ENCODE measurements at regions not wholly inside any gene's neighbourhood (a gene's known extent, or its start where the extent isn't known, plus 50 kb on each side); places are given as distances from the start of the nearest gene placed in this dataset.

DNA sequence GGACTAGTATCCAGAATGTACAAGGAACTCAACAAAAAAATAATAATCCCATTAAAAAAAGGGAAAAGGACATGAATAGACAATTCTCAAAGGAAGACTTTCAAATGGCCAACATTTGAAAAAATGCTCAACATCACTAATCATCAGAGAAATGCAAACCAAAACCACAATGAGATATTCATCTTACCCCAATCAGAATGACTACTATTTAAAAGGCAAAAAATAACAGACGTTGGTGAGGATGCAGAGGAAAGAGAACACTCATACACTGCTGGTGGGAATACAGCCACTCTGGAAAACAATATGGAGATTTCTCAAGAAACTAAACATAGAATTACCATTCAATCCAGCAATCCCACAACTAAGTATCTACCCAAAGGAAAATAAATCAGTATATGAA is 133.1 kb downstream of the KDR start:
- TF ChIP-seq, protein P1, sequence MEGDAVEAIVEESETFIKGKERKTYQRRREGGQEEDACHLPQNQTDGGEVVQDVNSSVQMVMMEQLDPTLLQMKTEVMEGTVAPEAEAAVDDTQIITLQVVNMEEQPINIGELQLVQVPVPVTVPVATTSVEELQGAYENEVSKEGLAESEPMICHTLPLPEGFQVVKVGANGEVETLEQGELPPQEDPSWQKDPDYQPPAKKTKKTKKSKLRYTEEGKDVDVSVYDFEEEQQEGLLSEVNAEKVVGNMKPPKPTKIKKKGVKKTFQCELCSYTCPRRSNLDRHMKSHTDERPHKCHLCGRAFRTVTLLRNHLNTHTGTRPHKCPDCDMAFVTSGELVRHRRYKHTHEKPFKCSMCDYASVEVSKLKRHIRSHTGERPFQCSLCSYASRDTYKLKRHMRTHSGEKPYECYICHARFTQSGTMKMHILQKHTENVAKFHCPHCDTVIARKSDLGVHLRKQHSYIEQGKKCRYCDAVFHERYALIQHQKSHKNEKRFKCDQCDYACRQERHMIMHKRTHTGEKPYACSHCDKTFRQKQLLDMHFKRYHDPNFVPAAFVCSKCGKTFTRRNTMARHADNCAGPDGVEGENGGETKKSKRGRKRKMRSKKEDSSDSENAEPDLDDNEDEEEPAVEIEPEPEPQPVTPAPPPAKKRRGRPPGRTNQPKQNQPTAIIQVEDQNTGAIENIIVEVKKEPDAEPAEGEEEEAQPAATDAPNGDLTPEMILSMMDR (IDR thresholded peaks at IDR 0.05): no peak
- peaks cover under 1% of the 10 kb centered on the region for H3K9me3 ChIP-seq (ENCODE audit: control insufficient read depth, insufficient read depth, low read length)
- H3K4me3 ChIP-seq (ENCODE audit: low read length): no peak overlapping the region
- no peaks in the 10 kb centered on the region for H3K4me1 Mint-ChIP-seq
- intact Hi-C loops (cut with micrococcal nuclease): no loop called here
- DNase-seq (no peak), ATAC-seq (no peak)
- H3K9me3 Mint-ChIP-seq: peaks cover 8 to 15% of the 10 kb centered on the region in 2 donors
- peaks cover 5 to 30% of the 10 kb centered on the region in 2 donors for H3K27me3 Mint-ChIP-seq (ENCODE audit: low read depth in 2 of 2)
- H3K36me3 Mint-ChIP-seq: peaks cover 23% of the 10 kb centered on the region
- H3K27ac Mint-ChIP-seq: no peak overlapping the region
- H3K27me3 ChIP-seq (ENCODE audit: control insufficient read depth, insufficient read depth, low read length): no peaks in the 10 kb centered on the region
- WGBS (ENCODE audit: insufficient coverage): no CpG with 5 or more reads among the region's 1 CpG
- H3K4me3 Mint-ChIP-seq: no peak overlapping the region
- H3K36me3 ChIP-seq (ENCODE audit: control insufficient read depth, insufficient read depth, low read length): no peaks in the 10 kb centered on the region
- no peaks in the 10 kb centered on the region for H3K4me1 ChIP-seq (ENCODE audit: control insufficient read depth, insufficient read depth, low read length)
- no peak overlapping the region for H3K27ac ChIP-seq (ENCODE audit: low read length)

DNA sequence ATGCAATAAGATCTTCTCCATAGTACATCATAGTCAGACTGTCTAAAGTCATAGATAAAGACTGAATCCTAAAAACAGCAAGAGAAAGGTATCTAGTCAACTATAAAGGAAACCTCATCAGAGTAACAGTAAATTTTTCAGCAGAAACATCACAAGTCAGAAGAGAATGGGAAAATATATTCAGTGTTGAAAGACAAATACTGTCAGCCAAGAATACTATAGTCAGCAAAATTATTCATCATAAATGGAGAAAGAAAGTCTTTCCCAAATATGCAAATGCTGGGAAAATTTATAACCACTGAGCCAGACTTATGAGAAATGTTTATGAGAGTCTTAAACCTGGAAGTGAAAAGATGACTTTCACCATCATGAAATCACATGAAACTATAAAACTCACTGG is 136.7 kb downstream of the KDR start:
- Histone ChIP-seq H3K9me3 (ENCODE audit: control insufficient read depth, insufficient read depth, low read length) (peaks cover 4% of the 10 kb centered on the region), H3K27me3 (ENCODE audit: control insufficient read depth, insufficient read depth, low read length) (no peaks in the 10 kb centered on the region), H3K27ac (ENCODE audit: low read length) (no peak overlapping the region), H3K36me3 (ENCODE audit: control insufficient read depth, insufficient read depth, low read length) (no peaks in the 10 kb centered on the region), H3K4me3 (ENCODE audit: low read length) (no peak overlapping the region), H3K4me1 (ENCODE audit: control insufficient read depth, insufficient read depth, low read length) (no peaks in the 10 kb centered on the region)
- H3K4me3 Mint-ChIP-seq: no peak overlapping the region
- peaks cover 11 to 30% of the 10 kb centered on the region in 2 donors for H3K27me3 Mint-ChIP-seq (ENCODE audit: low read depth in 2 of 2)
- TF ChIP-seq, protein P1 (IDR thresholded peaks at IDR 0.05): no peak
- no peak for ATAC-seq
- no peak for DNase-seq
- peaks cover 25% of the 10 kb centered on the region for H3K36me3 Mint-ChIP-seq
- H3K9me3 Mint-ChIP-seq: peaks cover 13 to 15% of the 10 kb centered on the region in 2 donors
- H3K27ac Mint-ChIP-seq: no peak overlapping the region
- intact Hi-C loops (cut with micrococcal nuclease): no loop called here
- no peaks in the 10 kb centered on the region for H3K4me1 Mint-ChIP-seq

DNA sequence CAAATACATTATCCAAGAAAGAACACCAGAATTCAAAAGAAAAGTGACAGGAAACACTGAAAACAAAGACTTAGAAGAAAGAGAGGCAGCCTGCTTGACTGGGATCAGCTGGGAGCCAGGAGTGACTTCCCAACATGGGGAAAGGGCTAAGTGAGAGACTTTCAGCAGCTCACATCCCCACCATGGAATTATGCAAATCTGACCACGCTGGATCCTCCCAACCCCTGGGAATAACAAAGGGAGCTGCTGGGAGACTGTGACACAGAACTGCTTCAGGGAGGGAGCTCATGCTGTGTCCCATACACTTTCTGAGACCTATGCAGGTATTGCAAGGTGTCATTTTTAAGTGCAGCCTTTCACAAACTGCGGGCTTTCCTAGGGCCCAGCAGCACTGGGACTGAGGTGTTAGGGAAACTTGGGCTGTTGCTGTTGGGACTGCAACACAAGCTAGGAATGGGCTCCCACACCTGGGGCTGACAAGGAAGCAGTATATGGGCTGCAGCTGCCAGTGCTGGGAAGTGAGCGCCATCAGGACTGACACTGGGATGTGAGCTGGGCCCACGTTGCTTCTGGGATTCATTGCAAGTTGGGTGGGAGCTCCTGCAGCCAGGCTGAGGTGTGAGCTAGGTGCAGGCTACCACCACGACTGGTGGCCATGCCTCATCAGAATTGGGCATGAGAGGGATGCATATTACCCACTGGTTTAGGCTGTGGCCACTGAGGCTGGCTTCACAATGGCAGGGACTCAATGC is 139.1 kb downstream of the KDR start:
- no peak overlapping the region for H3K4me3 Mint-ChIP-seq
- intact Hi-C loops (cut with micrococcal nuclease): no loop called here
- TF ChIP-seq, protein P1 (IDR thresholded peaks at IDR 0.05): no peak
- no peak overlapping the region for H3K4me3 ChIP-seq (ENCODE audit: low read length)
- no peaks in the 10 kb centered on the region for H3K36me3 ChIP-seq (ENCODE audit: control insufficient read depth, insufficient read depth, low read length)
- peaks cover 4% of the 10 kb centered on the region for H3K9me3 ChIP-seq (ENCODE audit: control insufficient read depth, insufficient read depth, low read length)
- no peaks in the 10 kb centered on the region for H3K27me3 ChIP-seq (ENCODE audit: control insufficient read depth, insufficient read depth, low read length)
- H3K27me3 Mint-ChIP-seq (ENCODE audit: low read depth in 2 of 2): peaks cover 14 to 47% of the 10 kb centered on the region in 2 donors
- H3K27ac Mint-ChIP-seq: no peak overlapping the region
- WGBS (ENCODE audit: insufficient coverage): 85% methylated on average over 5 of the region's 5 CpGs
- DNase-seq (no peak), ATAC-seq (no peak)
- no peaks in the 10 kb centered on the region for H3K4me1 ChIP-seq (ENCODE audit: control insufficient read depth, insufficient read depth, low read length)
- H3K4me1 Mint-ChIP-seq: no peaks in the 10 kb centered on the region
- H3K9me3 Mint-ChIP-seq: peaks cover 12 to 13% of the 10 kb centered on the region in 2 donors
- peaks cover 25% of the 10 kb centered on the region for H3K36me3 Mint-ChIP-seq
- no peak overlapping the region for H3K27ac ChIP-seq (ENCODE audit: low read length)

DNA sequence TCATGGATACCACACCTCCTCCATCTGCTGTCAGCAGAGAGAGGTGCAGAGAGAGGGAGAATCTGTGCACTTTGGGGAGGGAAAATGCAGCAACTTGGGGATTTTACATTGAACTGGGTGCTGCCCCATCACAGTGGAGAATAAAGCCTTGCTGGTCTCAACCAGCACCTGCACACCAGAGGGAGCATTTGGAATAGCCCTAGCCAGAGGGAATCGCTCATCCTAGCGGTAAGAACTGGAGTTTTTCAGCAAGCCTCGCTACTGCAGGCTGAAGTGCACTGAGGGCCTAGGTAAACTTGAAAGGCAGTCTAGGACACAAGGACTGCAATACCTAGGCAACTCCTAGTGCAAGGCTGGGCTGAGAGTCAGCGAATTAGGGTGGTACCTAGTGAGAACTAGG is 148.7 kb downstream of the KDR start:
- Mint-ChIP-seq H3K4me3 (no peak overlapping the region), H3K9me3 (peaks cover 0 to 4% of the 10 kb centered on the region in 2 donors), H3K4me1 (no peaks in the 10 kb centered on the region), H3K36me3 (peaks cover 18% of the 10 kb centered on the region), H3K27ac (no peak overlapping the region), H3K27me3 (ENCODE audit: low read depth in 2 of 2) (peaks cover 12 to 35% of the 10 kb centered on the region in 2 donors)
- WGBS (ENCODE audit: insufficient coverage): 82% methylated on average over 4 of the region's 4 CpGs
- H3K4me3 ChIP-seq (ENCODE audit: low read length): no peak overlapping the region
- no peaks in the 10 kb centered on the region for H3K27me3 ChIP-seq (ENCODE audit: control insufficient read depth, insufficient read depth, low read length)
- H3K27ac ChIP-seq (ENCODE audit: low read length): no peak overlapping the region
- TF ChIP-seq, protein P1 (IDR thresholded peaks at IDR 0.05): no peak
- DNase-seq (no peak), ATAC-seq (no peak)
- intact Hi-C loops (cut with micrococcal nuclease): loop anchor here (10.0 kb wide), 3 partner anchors 578 to 888 kb away; no protein-coding TSS in a partner anchor
- no peaks in the 10 kb centered on the region for H3K36me3 ChIP-seq (ENCODE audit: control insufficient read depth, insufficient read depth, low read length)
- H3K9me3 ChIP-seq (ENCODE audit: control insufficient read depth, insufficient read depth, low read length): no peaks in the 10 kb centered on the region
- no peaks in the 10 kb centered on the region for H3K4me1 ChIP-seq (ENCODE audit: control insufficient read depth, insufficient read depth, low read length)
